Uterus (tissue), 2 donors: ENCODE measurements at regions not wholly inside any gene's neighbourhood (a gene's known extent, or its start where the extent isn't known, plus 50 kb on each side); places are given as distances from the start of the nearest gene placed in this dataset.

ENCODE experiments used
- POLR2A ChIP-seq, 2 donors: fragments of 450-650 bp; IDR thresholded peaks; one replicate each; pipeline ENCODE4 v1.6.1; 2016; ENCODE audit warnings: antibody characterized with exemption in 2 of 2, mild to moderate bottlenecking in 1 of 2, moderate library complexity in 1 of 2
- TF ChIP-seq, protein P1 (sequence below), 4 experiments: fragments of 200-600 bp in 2 of 4; fragments of 450-650 bp in 2 of 4; sonication (generic) in 2 of 4; IDR thresholded peaks; one replicate each; pipeline ENCODE4 v1.5.1; 2016 to 2019; ENCODE audit warnings: antibody characterized with exemption in 4 of 4, mild to moderate bottlenecking in 2 of 4, moderate library complexity in 1 of 4

DNA sequence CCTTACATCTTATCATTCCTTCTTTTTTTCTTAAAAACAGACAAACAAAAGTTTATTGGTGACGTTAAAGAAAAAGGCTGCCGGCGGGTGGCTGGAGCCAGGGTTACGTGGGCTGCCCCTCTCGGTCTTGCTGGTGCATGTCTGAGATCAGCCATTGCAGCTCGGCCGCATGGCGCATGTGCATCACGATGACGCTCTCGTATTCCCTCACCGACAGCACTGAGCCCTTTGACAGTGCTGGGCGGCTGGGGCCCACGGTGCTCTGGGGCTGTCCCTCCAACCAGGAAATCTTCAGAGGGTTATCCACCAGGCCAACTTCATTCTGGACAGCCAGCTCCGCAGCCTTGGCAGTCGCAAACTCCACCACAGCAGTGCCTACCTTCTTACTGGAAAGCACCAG is 1081.8 kb upstream of the TMEFF2 start:
- TF ChIP-seq, protein P1, sequence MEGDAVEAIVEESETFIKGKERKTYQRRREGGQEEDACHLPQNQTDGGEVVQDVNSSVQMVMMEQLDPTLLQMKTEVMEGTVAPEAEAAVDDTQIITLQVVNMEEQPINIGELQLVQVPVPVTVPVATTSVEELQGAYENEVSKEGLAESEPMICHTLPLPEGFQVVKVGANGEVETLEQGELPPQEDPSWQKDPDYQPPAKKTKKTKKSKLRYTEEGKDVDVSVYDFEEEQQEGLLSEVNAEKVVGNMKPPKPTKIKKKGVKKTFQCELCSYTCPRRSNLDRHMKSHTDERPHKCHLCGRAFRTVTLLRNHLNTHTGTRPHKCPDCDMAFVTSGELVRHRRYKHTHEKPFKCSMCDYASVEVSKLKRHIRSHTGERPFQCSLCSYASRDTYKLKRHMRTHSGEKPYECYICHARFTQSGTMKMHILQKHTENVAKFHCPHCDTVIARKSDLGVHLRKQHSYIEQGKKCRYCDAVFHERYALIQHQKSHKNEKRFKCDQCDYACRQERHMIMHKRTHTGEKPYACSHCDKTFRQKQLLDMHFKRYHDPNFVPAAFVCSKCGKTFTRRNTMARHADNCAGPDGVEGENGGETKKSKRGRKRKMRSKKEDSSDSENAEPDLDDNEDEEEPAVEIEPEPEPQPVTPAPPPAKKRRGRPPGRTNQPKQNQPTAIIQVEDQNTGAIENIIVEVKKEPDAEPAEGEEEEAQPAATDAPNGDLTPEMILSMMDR (IDR thresholded peaks at IDR 0.05), result no peak
- TF ChIP-seq POLR2A (IDR thresholded peaks at IDR 0.05), result no peak
